GM04503 (cell line): ENCODE measurements at regions not wholly inside any gene's neighbourhood (a gene's known extent, or its start where the extent isn't known, plus 50 kb on each side); places are given as distances from the start of the nearest gene placed in this dataset.

ENCODE experiments used
- DNase-seq: peaks from one replicate; pipeline ENCODE4 v3.0.0-alpha.2; 2012; ENCODE audit warnings: low read depth

GRCh38 chr3:117762621-117763037 lies 1053.0 kb downstream of the TUSC7 start:
- DNase-seq: no peak

- no peak for DNase-seq
Measured at GRCh38 chr3:117763561-117763960, 1054.0 kb downstream of the TUSC7 start.

GRCh38 chr3:117768581-117768980 lies 1059.0 kb downstream of the TUSC7 start:
- no peak for DNase-seq

GRCh38 chr3:117774130-117774529 lies 1064.6 kb downstream of the TUSC7 start:
- DNase-seq: no peak

- no peak for DNase-seq
Measured at GRCh38 chr3:117786349-117786748, 1076.8 kb downstream of the TUSC7 start.

- peak; percentile 79 for DNase-seq
Measured at GRCh38 chr3:117788061-117788460, 1078.5 kb downstream of the TUSC7 start.

- DNase-seq: no peak
Measured at GRCh38 chr3:117788506-117788905, 1078.9 kb downstream of the TUSC7 start.

- no peak for DNase-seq
Measured at GRCh38 chr3:117790235-117790987, 1080.8 kb downstream of the TUSC7 start.

- no peak for DNase-seq
Measured at GRCh38 chr3:117793622-117794265, 1084.2 kb downstream of the TUSC7 start.

GRCh38 chr3:117798221-117798620 lies 1088.6 kb downstream of the TUSC7 start:
- DNase-seq: no peak

- DNase-seq: no peak
Measured at GRCh38 chr3:117798687-117799386, 1089.3 kb downstream of the TUSC7 start.

- no peak for DNase-seq
Measured at GRCh38 chr3:117799387-117799735, 1089.8 kb downstream of the TUSC7 start.

GRCh38 chr3:117801912-117802239 lies 1092.3 kb downstream of the TUSC7 start:
- DNase-seq: no peak

GRCh38 chr3:117809186-117810081 lies 1099.9 kb downstream of the TUSC7 start:
- DNase-seq: no peak

GRCh38 chr3:117811786-117812185 lies 1102.2 kb downstream of the TUSC7 start:
- no peak for DNase-seq

- no peak for DNase-seq
Measured at GRCh38 chr3:117814975-117815374, 1105.4 kb downstream of the TUSC7 start.

- DNase-seq: no peak
Measured at GRCh38 chr3:117817103-117817502, 1107.5 kb downstream of the TUSC7 start.

GRCh38 chr3:117818592-117818991 lies 1109.0 kb downstream of the TUSC7 start:
- no peak for DNase-seq

- no peak for DNase-seq
Measured at GRCh38 chr3:117820658-117821299, 1111.2 kb downstream of the TUSC7 start.

GRCh38 chr3:117822416-117822815 lies 1112.8 kb downstream of the TUSC7 start:
- no peak for DNase-seq

- no peak for DNase-seq
Measured at GRCh38 chr3:117836296-117836695, 1126.7 kb downstream of the TUSC7 start.

GRCh38 chr3:117837391-117837790 lies 1127.8 kb downstream of the TUSC7 start:
- DNase-seq: no peak
